AG04450 (cell line): ENCODE measurements at regions not wholly inside any gene's neighbourhood (a gene's known extent, or its start where the extent isn't known, plus 50 kb on each side); places are given as distances from the start of the nearest gene placed in this dataset.

ENCODE experiments used
- CTCF ChIA-PET: fragments of 300-600, 350-600 bp; formaldehyde crosslinking; extraction: SDS; loops from one replicate; lab custom pipeline; 2022; ENCODE audit warnings: antibody characterized with exemption, inconsistent platforms; lab: Charles Lee
- POLR2A ChIA-PET: fragments of 350-600 bp; formaldehyde crosslinking; extraction: SDS; loops from one replicate; lab custom pipeline; 2021; ENCODE audit warnings: antibody characterized with exemption, inconsistent platforms; lab: Yijun Ruan, JAX
- DNase-seq: peaks from one replicate; pipeline ENCODE4 v3.0.0-alpha.2; 2011; ENCODE audit warnings: low read depth, low spot score
- H3K27ac ChIP-seq: one replicate; pipeline ENCODE4 v1.5.1; 2012; ENCODE audit warnings: low read depth, low read length, control low read depth
- H3K27me3 ChIP-seq: one replicate; pipeline ENCODE4 v1.6.0; 2012; ENCODE audit warnings: low read length; ENCODE audit not compliant: control insufficient read depth, insufficient read depth
- H3K4me3 ChIP-seq: 2 replicates; pipeline ENCODE4 v1.5.1; 2011; ENCODE audit warnings: mild to moderate bottlenecking, low read depth, low read length, control low read depth
- H3K9me3 ChIP-seq: 2 replicates; pipeline ENCODE4 v1.5.1; 2012; ENCODE audit warnings: low read length; ENCODE audit not compliant: control insufficient read depth, insufficient read depth
- TF ChIP-seq, protein P1 (sequence below): IDR thresholded peaks from 2 replicates; pipeline ENCODE4 v1.5.1; 2011; ENCODE audit warnings: low read depth, low read length, control low read depth, inconsistent platforms

DNA sequence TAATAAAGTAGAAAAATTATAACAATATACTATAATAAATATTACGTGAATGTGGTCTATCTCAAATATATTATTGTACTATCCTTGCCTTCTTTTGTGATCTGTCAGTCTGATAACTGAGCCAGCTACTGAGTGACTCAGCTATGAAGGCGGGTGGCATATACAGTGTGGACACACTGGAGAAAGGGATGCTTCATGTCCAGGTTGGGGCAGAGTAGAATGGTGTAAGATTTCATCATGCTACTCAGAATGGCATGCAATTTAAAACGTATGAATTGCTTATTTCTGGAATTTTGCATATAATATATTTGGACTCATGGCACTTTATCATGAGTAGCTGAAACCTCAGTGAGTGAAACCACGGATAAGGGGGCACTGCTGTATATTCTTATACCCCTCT, 172.9 kb upstream of the TBC1D5 start:
- DNase-seq, result no peak
- Histone ChIP-seq H3K4me3 (no peak overlapping the region), H3K27ac (no peak overlapping the region), H3K27me3 (no peaks in the 10 kb centered on the region), H3K9me3 (no peaks in the 10 kb centered on the region)
- CTCF ChIA-PET, result no interaction called here
- POLR2A ChIA-PET, result no interaction called here
- TF ChIP-seq, protein P1, sequence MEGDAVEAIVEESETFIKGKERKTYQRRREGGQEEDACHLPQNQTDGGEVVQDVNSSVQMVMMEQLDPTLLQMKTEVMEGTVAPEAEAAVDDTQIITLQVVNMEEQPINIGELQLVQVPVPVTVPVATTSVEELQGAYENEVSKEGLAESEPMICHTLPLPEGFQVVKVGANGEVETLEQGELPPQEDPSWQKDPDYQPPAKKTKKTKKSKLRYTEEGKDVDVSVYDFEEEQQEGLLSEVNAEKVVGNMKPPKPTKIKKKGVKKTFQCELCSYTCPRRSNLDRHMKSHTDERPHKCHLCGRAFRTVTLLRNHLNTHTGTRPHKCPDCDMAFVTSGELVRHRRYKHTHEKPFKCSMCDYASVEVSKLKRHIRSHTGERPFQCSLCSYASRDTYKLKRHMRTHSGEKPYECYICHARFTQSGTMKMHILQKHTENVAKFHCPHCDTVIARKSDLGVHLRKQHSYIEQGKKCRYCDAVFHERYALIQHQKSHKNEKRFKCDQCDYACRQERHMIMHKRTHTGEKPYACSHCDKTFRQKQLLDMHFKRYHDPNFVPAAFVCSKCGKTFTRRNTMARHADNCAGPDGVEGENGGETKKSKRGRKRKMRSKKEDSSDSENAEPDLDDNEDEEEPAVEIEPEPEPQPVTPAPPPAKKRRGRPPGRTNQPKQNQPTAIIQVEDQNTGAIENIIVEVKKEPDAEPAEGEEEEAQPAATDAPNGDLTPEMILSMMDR, result no peak

DNA sequence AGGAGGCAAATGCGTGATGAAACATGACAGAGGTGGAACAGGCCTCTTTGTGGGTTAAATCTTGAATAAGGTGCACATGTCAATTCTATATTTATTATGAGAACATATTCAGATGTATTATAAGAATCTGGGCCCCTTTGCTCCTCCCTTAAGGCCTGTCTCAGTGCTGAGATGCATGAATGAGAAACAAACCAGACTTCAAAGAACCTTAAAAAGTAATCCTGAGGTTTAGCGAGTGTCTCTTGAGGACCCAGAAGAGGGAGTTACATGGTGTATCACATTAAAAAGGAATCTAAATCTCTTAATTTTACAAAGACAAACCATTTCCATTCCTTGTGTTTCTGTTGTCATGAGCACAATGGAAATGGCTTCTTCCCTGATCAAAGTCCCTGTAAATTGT, 170.9 kb upstream of the TBC1D5 start:
- H3K9me3 ChIP-seq, result no peaks in the 10 kb centered on the region
- TF ChIP-seq, protein P1, result no peak
- ChIA-PET CTCF (no interaction called here), POLR2A (no interaction called here)
- no peak for DNase-seq
- no peak overlapping the region for H3K27ac ChIP-seq
- H3K27me3 ChIP-seq, result no peaks in the 10 kb centered on the region
- H3K4me3 ChIP-seq, result no peak overlapping the region

DNA sequence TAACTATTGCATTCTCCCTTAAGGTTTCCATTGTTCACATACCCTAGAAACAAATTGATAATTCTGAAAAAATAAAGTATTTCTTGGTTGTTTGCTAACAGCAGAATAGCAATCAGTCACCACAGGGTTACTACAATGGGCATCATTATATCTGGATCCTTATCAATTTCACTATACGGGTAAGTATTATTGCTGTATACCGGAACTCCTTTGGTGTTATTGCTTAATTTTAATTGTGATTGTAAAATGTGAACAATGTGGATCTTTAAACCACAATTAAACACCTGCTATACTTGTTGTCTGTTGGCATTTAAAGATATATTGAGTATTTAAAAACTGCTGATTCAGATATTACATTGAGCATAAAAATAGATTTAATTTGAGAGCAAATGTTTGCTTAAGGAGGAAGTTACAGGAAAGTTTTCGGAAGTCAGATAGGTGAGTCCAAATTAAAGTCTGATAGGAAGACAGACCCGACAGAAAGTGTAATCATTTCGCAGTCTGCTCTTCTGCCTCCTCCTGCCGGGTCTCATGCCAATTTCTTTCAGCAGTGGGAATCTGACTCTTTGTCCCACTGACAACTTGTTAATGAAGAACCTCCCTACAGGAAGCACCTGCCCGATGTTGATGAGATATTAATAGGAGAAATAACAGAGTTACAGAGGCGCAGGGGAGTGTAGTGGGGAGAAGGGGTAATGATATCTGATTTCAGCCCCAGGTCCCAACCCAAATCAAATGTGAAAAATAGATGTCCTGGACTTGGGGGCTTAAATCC, 169.7 kb upstream of the TBC1D5 start:
- TF ChIP-seq, protein P1, result no peak
- no peak overlapping the region for H3K27ac ChIP-seq
- no peak for DNase-seq
- H3K4me3 ChIP-seq, result no peak overlapping the region
- no peaks in the 10 kb centered on the region for H3K9me3 ChIP-seq
- CTCF ChIA-PET, result no interaction called here
- H3K27me3 ChIP-seq, result no peaks in the 10 kb centered on the region
- POLR2A ChIA-PET, result interaction anchor here (0.5 kb wide), 1 partner anchor 412 kb away, joined by 4 read pairs; no protein-coding TSS in a partner anchor

DNA sequence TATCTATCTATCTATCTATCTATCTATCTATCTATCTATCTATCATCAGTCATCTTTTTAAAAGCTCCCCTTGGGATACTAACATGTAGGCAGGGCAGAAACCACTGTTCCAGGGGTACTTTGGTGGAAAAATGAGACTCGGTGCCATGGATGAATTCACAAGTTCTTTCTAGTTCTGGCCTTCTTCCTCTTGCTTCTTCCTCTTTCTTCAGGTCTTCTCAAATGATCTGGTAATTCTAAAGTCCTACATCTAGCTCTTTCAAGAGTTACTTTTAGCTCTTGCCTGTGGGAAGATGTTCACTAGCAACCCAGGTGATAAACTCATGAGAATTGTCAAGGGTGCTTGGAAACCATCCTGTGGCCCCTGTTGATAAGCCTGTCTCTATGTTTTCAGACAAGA, 168.5 kb upstream of the TBC1D5 start:
- no peaks in the 10 kb centered on the region for H3K27me3 ChIP-seq
- H3K9me3 ChIP-seq, result no peaks in the 10 kb centered on the region
- TF ChIP-seq, protein P1, result no peak
- no peak for DNase-seq
- CTCF ChIA-PET, result interaction anchor here (0.6 kb wide), 1 partner anchor 401 kb away, joined by 6 read pairs; no protein-coding TSS in a partner anchor
- H3K27ac ChIP-seq, result no peak overlapping the region
- H3K4me3 ChIP-seq, result no peak overlapping the region
- POLR2A ChIA-PET, result no interaction called here

DNA sequence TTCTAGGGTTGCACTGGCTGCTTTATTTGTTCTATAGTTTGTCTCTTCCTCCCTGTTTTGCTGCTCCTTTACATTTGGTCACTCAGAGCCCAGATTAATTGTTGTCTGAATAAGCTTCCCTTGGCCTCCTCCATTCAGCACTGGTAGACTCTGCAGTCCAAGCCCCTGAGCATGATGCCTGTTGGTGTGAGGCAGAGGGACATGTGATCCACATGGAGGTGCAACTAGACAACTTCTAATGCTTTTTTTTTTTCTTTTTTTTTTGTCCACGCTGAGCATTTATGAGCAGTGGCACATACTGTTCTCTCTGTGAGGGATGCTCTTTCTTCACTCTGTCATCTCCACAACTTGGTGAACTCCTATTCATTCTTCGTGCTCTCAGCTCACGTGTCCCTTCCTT, 167.3 kb upstream of the TBC1D5 start:
- no peak overlapping the region for H3K27ac ChIP-seq
- no peak for DNase-seq
- no peak overlapping the region for H3K4me3 ChIP-seq
- H3K9me3 ChIP-seq, result no peaks in the 10 kb centered on the region
- POLR2A ChIA-PET, result no interaction called here
- no peaks in the 10 kb centered on the region for H3K27me3 ChIP-seq
- CTCF ChIA-PET, result interaction anchor here (0.7 kb wide), 1 partner anchor 68 kb away, joined by 4 read pairs; no protein-coding TSS in a partner anchor
- TF ChIP-seq, protein P1, result no peak
